ENCODE measurements at regions not wholly inside any gene's neighbourhood (a gene's known extent, or its start where the extent isn't known, plus 50 kb on each side); places are given as distances from the start of the nearest gene placed in this dataset.

DNA sequence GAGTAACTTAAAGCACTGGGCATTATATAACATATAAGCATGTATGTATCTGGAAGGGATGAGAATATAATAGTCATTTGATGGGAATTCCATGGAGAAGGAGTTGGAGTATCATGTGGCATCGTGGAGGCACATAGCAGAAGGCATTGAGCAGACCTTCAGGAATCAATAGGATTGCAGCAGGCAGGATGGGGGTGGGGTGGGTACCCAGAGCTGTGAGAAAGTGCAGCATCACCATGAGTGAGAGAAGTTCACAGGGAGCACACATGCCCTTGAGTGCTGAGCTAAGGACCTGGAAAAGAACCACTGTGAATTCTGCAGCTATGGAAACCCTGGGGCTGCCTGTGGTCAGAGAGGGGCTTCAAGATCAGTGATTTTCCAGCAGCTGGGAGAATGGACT is 57.3 kb downstream of the MED10 start:
- Mint-ChIP-seq H3K9me3 (peaks cover 0 to 6% of the 10 kb centered on the region in 2 donors), H3K27ac (no peak overlapping the region), H3K4me1 (ENCODE audit: low read depth) (no peaks in the 10 kb centered on the region), H3K4me3 (no peak overlapping the region), H3K27me3 (ENCODE audit: low read depth) (no peaks in the 10 kb centered on the region), H3K36me3 (ENCODE audit: insufficient read depth in 2 of 2) (peaks cover 0 to 1% of the 10 kb centered on the region in 2 donors)
- DNase-seq: no peak
- no peak for ATAC-seq (replicated peaks in 1 of 2)

GRCh38 chr5:6319116-6319515 is 59.2 kb downstream of the MED10 start:
- no peak overlapping the region for H3K4me3 Mint-ChIP-seq
- no peak overlapping the region for H3K27ac Mint-ChIP-seq
- DNase-seq (no peak), ATAC-seq (replicated peaks in 1 of 2) (no peak)
- H3K27me3 Mint-ChIP-seq (ENCODE audit: low read depth): no peaks in the 10 kb centered on the region
- peaks cover 1% of the 10 kb centered on the region for H3K4me1 Mint-ChIP-seq (ENCODE audit: low read depth)
- peaks cover 0 to 6% of the 10 kb centered on the region in 2 donors for H3K9me3 Mint-ChIP-seq
- H3K36me3 Mint-ChIP-seq (ENCODE audit: insufficient read depth in 2 of 2): peaks cover 0 to 1% of the 10 kb centered on the region in 2 donors

DNA sequence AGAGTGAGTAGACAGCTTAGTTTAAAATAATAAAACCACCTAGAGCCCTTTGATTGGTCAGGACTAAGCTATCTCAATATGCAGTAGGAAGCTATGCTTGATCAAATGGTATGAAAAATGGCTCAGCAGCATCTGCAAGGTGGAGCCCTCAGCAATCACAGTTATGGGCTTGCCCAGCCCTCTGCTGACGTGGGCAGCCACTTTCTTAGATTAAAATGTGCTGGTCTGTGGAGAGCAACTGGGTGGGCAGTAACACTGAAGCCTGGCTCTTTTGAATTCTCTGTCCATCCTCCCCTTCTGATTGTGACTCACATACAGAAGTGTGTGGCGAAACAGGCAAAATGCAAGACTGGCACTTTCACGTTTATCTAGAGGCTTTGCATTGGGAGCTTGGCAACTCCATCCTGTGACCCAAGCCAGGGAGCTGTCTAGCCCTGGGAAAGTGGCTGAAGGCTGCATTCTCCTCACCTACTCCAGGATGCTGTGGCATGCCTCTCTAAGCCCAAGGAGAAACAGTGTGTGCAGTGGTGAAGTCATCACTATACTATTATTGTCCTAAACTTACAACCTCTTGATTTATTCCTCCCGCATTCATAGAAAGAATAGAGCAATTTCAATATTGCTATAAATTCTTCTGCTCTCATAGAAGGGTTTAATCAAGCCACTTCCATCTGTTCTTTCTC is 61.1 kb downstream of the MED10 start:
- Mint-ChIP-seq H3K9me3 (peaks cover 0 to 6% of the 10 kb centered on the region in 2 donors), H3K27ac (no peak overlapping the region), H3K36me3 (ENCODE audit: insufficient read depth in 2 of 2) (peaks cover 0 to 1% of the 10 kb centered on the region in 2 donors), H3K27me3 (ENCODE audit: low read depth) (no peaks in the 10 kb centered on the region), H3K4me1 (ENCODE audit: low read depth) (peaks cover 5% of the 10 kb centered on the region), H3K4me3 (no peak overlapping the region)
- DNase-seq: no peak
- ATAC-seq (replicated peaks in 1 of 2): no peak

GRCh38 chr5:6315580-6315979 is 62.8 kb downstream of the MED10 start:
- H3K9me3 Mint-ChIP-seq: no peaks in the 10 kb centered on the region
- H3K4me1 Mint-ChIP-seq (ENCODE audit: low read depth): peaks cover 5% of the 10 kb centered on the region
- no peak overlapping the region for H3K27ac Mint-ChIP-seq
- no peaks in the 10 kb centered on the region for H3K36me3 Mint-ChIP-seq (ENCODE audit: insufficient read depth in 2 of 2)
- DNase-seq (no peak), ATAC-seq (replicated peaks in 1 of 2) (no peak)
- H3K27me3 Mint-ChIP-seq (ENCODE audit: low read depth): no peaks in the 10 kb centered on the region
- H3K4me3 Mint-ChIP-seq: no peak overlapping the region

DNA sequence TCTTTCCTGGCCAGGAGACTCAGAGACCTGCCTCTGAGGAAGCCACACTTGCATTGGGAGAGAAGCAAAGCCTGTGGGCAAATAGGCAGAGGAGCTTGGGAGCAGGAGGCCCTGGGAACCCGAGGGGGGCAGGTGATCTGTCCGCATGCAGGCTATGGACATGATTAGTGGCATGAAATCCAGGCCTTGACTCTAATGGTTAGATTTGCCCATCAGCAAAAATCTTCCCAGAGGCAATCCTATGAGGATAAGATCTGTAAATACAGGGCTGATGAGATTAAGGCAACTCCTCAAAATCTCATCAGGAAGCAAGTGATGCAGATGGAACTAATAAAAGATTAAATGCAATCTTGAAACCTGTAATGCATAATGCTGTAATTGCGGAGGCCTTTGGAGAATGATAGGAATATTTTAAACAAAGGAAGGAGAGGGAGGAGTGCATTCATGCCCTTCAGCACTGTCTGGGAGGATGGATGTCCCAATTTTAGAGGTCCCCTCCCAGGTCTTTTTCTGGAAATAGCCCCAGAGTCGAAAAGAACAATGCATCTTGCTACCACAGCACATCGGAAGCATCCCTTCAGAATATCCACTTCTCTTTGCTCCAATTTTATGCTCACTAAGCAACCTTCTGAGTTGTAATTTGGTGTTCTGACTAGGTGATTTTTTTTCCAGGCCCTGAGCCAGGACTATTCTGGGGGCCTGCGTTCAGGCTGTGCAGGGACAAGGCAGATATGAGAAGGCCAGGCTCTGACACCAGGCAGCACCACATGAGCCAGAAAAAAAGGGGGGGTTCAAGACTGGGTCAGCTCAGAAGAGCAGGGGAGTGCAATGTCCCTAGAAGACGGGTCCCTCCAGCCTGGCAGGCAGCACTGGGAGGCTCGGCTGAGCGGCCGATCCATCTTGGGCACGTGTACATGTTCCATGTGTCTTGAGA is 66.5 kb downstream of the MED10 start:
- Mint-ChIP-seq H3K27ac (no peak overlapping the region), H3K4me1 (ENCODE audit: low read depth) (peaks cover 5% of the 10 kb centered on the region), H3K9me3 (no peaks in the 10 kb centered on the region), H3K27me3 (ENCODE audit: low read depth) (no peaks in the 10 kb centered on the region), H3K4me3 (no peak overlapping the region), H3K36me3 (ENCODE audit: insufficient read depth in 2 of 2) (no peaks in the 10 kb centered on the region)
- ATAC-seq (replicated peaks in 1 of 2) (no peak), DNase-seq (no peak)

- H3K27ac Mint-ChIP-seq: no peak overlapping the region
- no peak overlapping the region for H3K4me3 Mint-ChIP-seq
- peaks cover 5% of the 10 kb centered on the region for H3K4me1 Mint-ChIP-seq (ENCODE audit: low read depth)
- no peaks in the 10 kb centered on the region for H3K36me3 Mint-ChIP-seq (ENCODE audit: insufficient read depth in 2 of 2)
- no peaks in the 10 kb centered on the region for H3K9me3 Mint-ChIP-seq
- no peaks in the 10 kb centered on the region for H3K27me3 Mint-ChIP-seq (ENCODE audit: low read depth)
- no peak for DNase-seq
- no peak for ATAC-seq (replicated peaks in 1 of 2)
These were observed 68.4 kb downstream of the MED10 start for GRCh38 chr5:6309949-6310348.

- Mint-ChIP-seq H3K27me3 (ENCODE audit: low read depth) (no peaks in the 10 kb centered on the region), H3K36me3 (ENCODE audit: insufficient read depth in 2 of 2) (no peaks in the 10 kb centered on the region), H3K27ac (no peak overlapping the region), H3K4me3 (no peak overlapping the region), H3K9me3 (no peaks in the 10 kb centered on the region), H3K4me1 (ENCODE audit: low read depth) (no peaks in the 10 kb centered on the region)
- DNase-seq (no peak), ATAC-seq (replicated peaks in 1 of 2) (no peak)
These were observed 69.7 kb downstream of the MED10 start for GRCh38 chr5:6308683-6309082.

DNA sequence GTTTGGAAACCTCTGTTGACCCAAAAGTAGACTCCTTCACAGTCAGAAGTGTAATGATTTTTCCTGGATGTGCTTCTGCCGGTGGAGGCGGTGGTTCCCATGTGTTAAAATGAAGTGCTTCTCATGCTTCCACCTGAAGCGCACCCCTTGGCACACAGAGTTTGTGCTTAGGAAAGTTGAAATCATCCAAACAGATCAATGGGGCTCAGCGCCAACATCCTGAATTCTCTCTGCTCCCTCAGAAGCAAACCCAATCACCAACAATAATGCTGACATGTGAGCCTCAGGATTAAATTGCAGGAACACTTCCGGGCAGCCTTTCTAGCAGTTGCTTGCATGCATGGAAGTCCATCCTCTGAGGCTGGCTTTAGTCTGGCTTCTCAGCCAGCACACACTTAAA is 71.0 kb downstream of the MED10 start:
- H3K4me1 Mint-ChIP-seq (ENCODE audit: low read depth): no peaks in the 10 kb centered on the region

DNA sequence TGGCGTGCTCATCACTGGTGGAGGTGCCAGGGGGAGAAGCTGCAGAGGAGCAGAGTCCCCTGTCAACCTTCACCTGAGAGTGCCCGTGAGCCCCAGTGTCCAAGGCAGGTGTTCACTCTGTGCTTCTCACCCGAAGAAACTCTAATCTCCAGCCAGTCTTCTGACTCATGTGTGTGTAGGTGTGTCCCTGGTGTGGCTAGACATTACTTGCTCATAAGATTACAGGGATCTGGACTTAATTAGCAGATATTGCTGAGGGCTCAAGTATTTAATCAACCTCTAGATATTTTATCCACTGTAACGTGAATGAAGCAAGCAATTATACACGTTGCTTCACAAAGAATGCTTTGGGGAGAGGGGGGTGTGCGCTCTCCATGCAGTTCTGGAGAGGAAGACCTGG is 72.5 kb downstream of the MED10 start:
- DNase-seq: no peak
- no peaks in the 10 kb centered on the region for H3K27me3 Mint-ChIP-seq (ENCODE audit: low read depth)
- no peaks in the 10 kb centered on the region for H3K9me3 Mint-ChIP-seq
- no peak for ATAC-seq (replicated peaks in 1 of 2)
- no peaks in the 10 kb centered on the region for H3K36me3 Mint-ChIP-seq (ENCODE audit: insufficient read depth in 2 of 2)
- no peaks in the 10 kb centered on the region for H3K4me1 Mint-ChIP-seq (ENCODE audit: low read depth)
- H3K4me3 Mint-ChIP-seq: no peak overlapping the region
- no peak overlapping the region for H3K27ac Mint-ChIP-seq

More for the DNA sequence above, 71.0 kb downstream of the MED10 start:
- Mint-ChIP-seq H3K36me3 (ENCODE audit: insufficient read depth in 2 of 2) (no peaks in the 10 kb centered on the region), H3K27ac (no peak overlapping the region), H3K27me3 (ENCODE audit: low read depth) (no peaks in the 10 kb centered on the region), H3K9me3 (no peaks in the 10 kb centered on the region), H3K4me3 (no peak overlapping the region)
- DNase-seq: no peak
- no peak for ATAC-seq (replicated peaks in 1 of 2)

DNA sequence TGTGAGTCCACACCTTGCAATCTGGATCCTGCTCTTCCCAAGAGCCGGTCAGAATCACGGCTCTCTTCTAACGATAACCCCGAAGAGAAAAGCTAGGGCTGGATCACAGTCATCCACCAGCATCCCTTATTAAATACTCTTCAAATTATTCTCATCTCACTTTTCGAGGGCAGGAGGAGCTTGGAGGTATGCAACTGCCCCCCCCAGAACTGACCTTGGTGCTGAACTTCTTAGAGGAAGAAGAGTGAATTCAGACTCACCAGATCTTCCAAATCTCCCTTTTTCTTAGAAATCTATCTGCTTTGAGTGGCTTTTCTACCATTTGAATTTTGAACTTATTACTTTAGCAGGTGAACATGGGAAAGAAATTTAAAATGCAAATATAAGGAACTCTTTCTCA is 75.7 kb downstream of the MED10 start:
- no peak for ATAC-seq (replicated peaks in 1 of 2)
- H3K27ac Mint-ChIP-seq: no peak overlapping the region
- no peaks in the 10 kb centered on the region for H3K4me1 Mint-ChIP-seq (ENCODE audit: low read depth)
- H3K36me3 Mint-ChIP-seq (ENCODE audit: insufficient read depth in 2 of 2): no peaks in the 10 kb centered on the region
- H3K9me3 Mint-ChIP-seq: no peaks in the 10 kb centered on the region
- H3K4me3 Mint-ChIP-seq: no peak overlapping the region
- H3K27me3 Mint-ChIP-seq (ENCODE audit: low read depth): no peaks in the 10 kb centered on the region
- DNase-seq: no peak

DNA sequence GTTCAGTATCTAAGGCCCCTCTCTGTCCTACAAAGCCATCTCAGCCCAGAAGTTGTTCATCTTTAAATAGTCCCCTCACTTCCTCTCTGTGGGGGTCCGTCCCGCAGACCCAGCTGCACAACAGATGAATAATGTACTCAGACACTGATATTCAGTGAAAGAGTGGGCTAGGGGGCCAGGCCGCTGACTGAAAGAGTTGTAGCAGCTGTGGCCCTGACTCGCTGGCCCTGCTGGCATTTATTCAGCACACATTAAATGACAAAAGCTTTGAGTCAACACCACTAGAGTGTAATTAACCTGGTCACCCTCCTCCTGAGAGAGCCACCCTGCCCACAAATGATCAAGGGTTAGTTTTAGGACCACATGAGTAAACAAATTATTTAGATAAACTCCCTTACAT is 76.3 kb downstream of the MED10 start:
- ATAC-seq (replicated peaks in 1 of 2) (no peak), DNase-seq (no peak)
- H3K9me3 Mint-ChIP-seq: no peaks in the 10 kb centered on the region
- H3K4me1 Mint-ChIP-seq (ENCODE audit: low read depth): no peaks in the 10 kb centered on the region
- no peak overlapping the region for H3K4me3 Mint-ChIP-seq
- no peaks in the 10 kb centered on the region for H3K36me3 Mint-ChIP-seq (ENCODE audit: insufficient read depth in 2 of 2)
- H3K27me3 Mint-ChIP-seq (ENCODE audit: low read depth): no peaks in the 10 kb centered on the region
- H3K27ac Mint-ChIP-seq: no peak overlapping the region

GRCh38 chr5:6296524-6296923 is 81.8 kb downstream of the MED10 start:
- H3K4me1 Mint-ChIP-seq (ENCODE audit: low read depth): no peaks in the 10 kb centered on the region
- H3K4me3 Mint-ChIP-seq: no peak overlapping the region
- no peaks in the 10 kb centered on the region for H3K36me3 Mint-ChIP-seq (ENCODE audit: insufficient read depth in 2 of 2)
- no peak overlapping the region for H3K27ac Mint-ChIP-seq
- DNase-seq (no peak), ATAC-seq (replicated peaks in 1 of 2) (no peak)
- H3K9me3 Mint-ChIP-seq: peaks cover 0 to 2% of the 10 kb centered on the region in 2 donors
- H3K27me3 Mint-ChIP-seq (ENCODE audit: low read depth): no peaks in the 10 kb centered on the region

- H3K27ac Mint-ChIP-seq: no peak overlapping the region
- H3K27me3 Mint-ChIP-seq (ENCODE audit: low read depth): no peaks in the 10 kb centered on the region
- H3K36me3 Mint-ChIP-seq (ENCODE audit: insufficient read depth in 2 of 2): no peaks in the 10 kb centered on the region
- H3K9me3 Mint-ChIP-seq: peaks cover 0 to 2% of the 10 kb centered on the region in 2 donors
- H3K4me3 Mint-ChIP-seq: no peak overlapping the region
- peak in 1 of 2 donors; percentile 9 for DNase-seq
- no peaks in the 10 kb centered on the region for H3K4me1 Mint-ChIP-seq (ENCODE audit: low read depth)
- peak in 1 of 2 donors; percentile 33 for ATAC-seq (replicated peaks in 1 of 2)
These were observed 86.4 kb downstream of the MED10 start for GRCh38 chr5:6291961-6292360.

Measured in activated T-cell treated with anti-CD3 and anti-CD28 coated beads, Interleukin-2, amount 50 U/mL, for 72 hours (primary cell).